Glutamatergic neuron (in vitro differentiated cells): ENCODE measurements at regions not wholly inside any gene's neighbourhood (a gene's known extent, or its start where the extent isn't known, plus 50 kb on each side); places are given as distances from the start of the nearest gene placed in this dataset.
"Not testable (repeated sequence)": the region's sequence is repeated elsewhere in the genome, so short reads cannot be mapped to it uniquely, and the experiment has no call there.

Experiments
- DNase-seq: peaks from one replicate; pipeline ENCODE4 v3.0.0; 2022
- H3K27ac Mint-ChIP-seq: one replicate; pipeline ENCODE4 v1.8.0; 2020; ENCODE audit warnings: mild to moderate bottlenecking, mixed read lengths, inconsistent platforms; ENCODE audit not compliant: unreplicated experiment
- H3K27me3 Mint-ChIP-seq: one replicate; pipeline ENCODE4 v1.8.0; 2020; ENCODE audit warnings: mild to moderate bottlenecking, moderate library complexity, mixed read lengths, inconsistent platforms; ENCODE audit not compliant: unreplicated experiment
- H3K36me3 Mint-ChIP-seq: one replicate; pipeline ENCODE4 v1.8.0; 2020; ENCODE audit warnings: mild to moderate bottlenecking, mixed read lengths, inconsistent platforms; ENCODE audit not compliant: unreplicated experiment
- H3K4me1 Mint-ChIP-seq: one replicate; pipeline ENCODE4 v1.8.0; 2020; ENCODE audit warnings: mild to moderate bottlenecking, low read depth, mixed read lengths, inconsistent platforms; ENCODE audit not compliant: unreplicated experiment
- H3K4me3 Mint-ChIP-seq: one replicate; pipeline ENCODE4 v1.8.0; 2020; ENCODE audit warnings: mild to moderate bottlenecking, mixed read lengths, inconsistent platforms; ENCODE audit not compliant: unreplicated experiment
- H3K9me3 Mint-ChIP-seq: one replicate; pipeline ENCODE4 v1.8.0; 2020; ENCODE audit warnings: mild to moderate bottlenecking, moderate library complexity, mixed read lengths, inconsistent platforms; ENCODE audit not compliant: unreplicated experiment
- CTCF ChIP-seq: fragments of 200-600 bp; sonication (generic); IDR thresholded peaks from one replicate; pipeline ENCODE4 v1.5.0; 2021; ENCODE audit not compliant: partially characterized antibody, unreplicated experiment

- DNase-seq: no peak
- peaks cover 2% of the 10 kb centered on the region for H3K9me3 Mint-ChIP-seq
- H3K4me1 Mint-ChIP-seq: no peaks in the 10 kb centered on the region
- no peaks in the 10 kb centered on the region for H3K36me3 Mint-ChIP-seq
- H3K4me3 Mint-ChIP-seq: no peak overlapping the region
- no peak for TF ChIP-seq CTCF
- H3K27me3 Mint-ChIP-seq: peaks cover 2% of the 10 kb centered on the region
- no peak overlapping the region for H3K27ac Mint-ChIP-seq
These were observed 753.4 kb upstream of the DEFB115 start for GRCh38 chr20:30503992-30504570.

DNA sequence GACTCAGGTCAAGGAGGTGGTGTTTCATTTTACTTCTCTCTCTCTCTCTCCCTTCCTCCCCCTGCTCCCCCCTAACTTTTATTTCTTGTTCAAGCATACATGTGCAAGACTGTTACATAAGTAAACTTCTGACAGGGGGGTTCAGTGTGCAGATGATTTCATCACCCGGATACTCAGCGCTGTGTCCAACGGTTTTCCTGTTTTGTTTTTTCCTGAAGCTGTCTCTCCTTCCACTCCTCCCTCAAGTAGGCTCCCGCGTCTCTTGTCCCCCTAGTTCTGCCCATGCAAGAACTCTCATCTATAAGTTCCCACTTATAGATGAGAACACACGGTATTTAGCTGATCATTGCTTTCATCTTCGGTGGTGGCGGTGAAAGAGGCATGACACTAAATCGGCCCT lies 751.9 kb upstream of the DEFB115 start:
- no peaks in the 10 kb centered on the region for H3K4me1 Mint-ChIP-seq
- no peak for TF ChIP-seq CTCF
- H3K36me3 Mint-ChIP-seq: no peaks in the 10 kb centered on the region
- DNase-seq: no peak
- H3K27ac Mint-ChIP-seq: no peak overlapping the region
- peaks cover 2% of the 10 kb centered on the region for H3K9me3 Mint-ChIP-seq
- peaks cover 5% of the 10 kb centered on the region for H3K27me3 Mint-ChIP-seq
- no peak overlapping the region for H3K4me3 Mint-ChIP-seq

- H3K27me3 Mint-ChIP-seq: peaks cover 8% of the 10 kb centered on the region
- no peak for TF ChIP-seq CTCF
- no peak overlapping the region for H3K27ac Mint-ChIP-seq
- peaks cover 4% of the 10 kb centered on the region for H3K36me3 Mint-ChIP-seq
- H3K9me3 Mint-ChIP-seq: peaks cover 7% of the 10 kb centered on the region
- DNase-seq: no peak
- H3K4me3 Mint-ChIP-seq: no peak overlapping the region
- H3K4me1 Mint-ChIP-seq: no peaks in the 10 kb centered on the region
These were observed 751.4 kb upstream of the DEFB115 start for GRCh38 chr20:30506100-30506499.

- H3K27me3 Mint-ChIP-seq, H3K4me3 Mint-ChIP-seq, H3K27ac Mint-ChIP-seq, H3K36me3 Mint-ChIP-seq, H3K9me3 Mint-ChIP-seq, DNase-seq, H3K4me1 Mint-ChIP-seq: not testable (repeated sequence)
These were observed 749.1 kb upstream of the DEFB115 start for GRCh38 chr20:30508382-30508781.

DNA sequence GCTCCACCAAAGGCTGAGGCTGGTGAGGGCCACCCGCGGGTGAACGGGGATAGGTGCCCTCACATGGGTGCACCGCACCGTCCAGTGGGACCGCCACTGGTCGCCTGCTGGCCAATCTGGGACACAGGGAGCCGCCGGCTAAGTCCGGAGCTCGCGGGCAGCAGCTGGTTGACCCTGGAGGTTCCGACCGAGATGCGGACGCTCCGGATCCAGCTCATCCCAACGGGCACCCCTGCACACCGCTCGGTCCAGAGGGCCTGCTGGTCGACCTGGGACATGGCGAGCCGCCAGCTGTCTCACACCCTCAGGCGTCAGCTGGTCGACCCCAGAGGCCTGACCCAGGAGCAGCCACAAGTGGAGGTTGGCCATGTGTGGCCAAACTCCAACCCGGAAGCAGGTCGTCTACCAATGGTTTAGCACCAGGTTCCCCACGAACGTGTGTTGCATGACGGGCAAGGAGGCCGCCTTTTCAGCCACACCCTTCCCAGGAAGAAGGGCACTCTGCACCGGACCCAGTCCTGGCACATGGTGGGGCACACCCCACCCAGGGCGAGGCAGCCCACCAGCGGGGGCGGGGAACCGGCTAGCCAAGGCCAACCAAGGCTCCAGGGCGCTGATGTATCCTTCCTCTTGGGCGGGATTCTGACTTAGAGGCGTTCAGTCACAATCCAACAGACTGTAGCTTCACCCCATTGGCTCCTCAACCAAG lies 746.0 kb upstream of the DEFB115 start:
- Mint-ChIP-seq H3K9me3 (peaks cover 12% of the 10 kb centered on the region), H3K4me1 (no peaks in the 10 kb centered on the region), H3K36me3 (peaks cover 4% of the 10 kb centered on the region), H3K27me3 (peaks cover 15% of the 10 kb centered on the region), H3K4me3 (no peak overlapping the region), H3K27ac (no peak overlapping the region)
- TF ChIP-seq CTCF: no peak
- DNase-seq: no peak
